ENCODE measurements at regions not wholly inside any gene's neighbourhood (a gene's known extent, or its start where the extent isn't known, plus 50 kb on each side); places are given as distances from the start of the nearest gene placed in this dataset.

DNA sequence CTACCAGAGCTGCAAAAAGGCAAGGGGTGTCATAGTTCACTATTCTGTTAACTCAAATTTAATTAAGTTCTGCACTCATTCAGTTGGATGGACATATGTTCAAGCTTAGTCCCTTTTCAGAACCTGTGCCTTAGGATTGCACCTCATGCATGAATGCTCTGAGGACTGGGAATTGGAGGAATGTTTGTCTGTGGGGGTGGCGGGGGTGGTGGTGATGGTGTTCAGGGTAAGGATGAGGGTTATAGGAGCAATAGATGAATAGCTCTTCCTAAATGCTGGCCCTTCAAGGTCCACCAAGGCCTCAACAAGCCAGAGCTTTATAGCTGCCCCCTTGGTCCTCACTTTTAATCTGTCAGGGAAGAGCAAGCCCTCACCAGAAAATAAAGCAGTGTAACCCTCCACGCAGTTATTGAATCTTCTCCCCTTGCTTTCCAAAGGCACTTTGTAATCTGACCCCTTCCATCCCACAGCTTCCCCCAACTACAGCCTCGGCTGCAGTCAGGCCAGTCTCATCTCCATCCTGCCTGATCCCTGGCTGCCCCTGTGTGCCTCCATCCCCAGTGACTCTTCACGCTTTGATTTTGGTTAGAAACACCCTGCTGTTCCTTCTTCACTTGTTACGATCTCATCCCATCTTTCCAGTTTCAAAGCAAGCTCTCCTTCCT lies 221.6 kb upstream of the LMCD1 start:
- DNase-seq (ENCODE audit: low read depth) = no peak
- TF ChIP-seq CTCF (IDR thresholded peaks at IDR 0.05; ENCODE audit: control insufficient read depth, insufficient read depth, low read depth, low read length, missing control alignments) = no peak
- H3K4me3 ChIP-seq (ENCODE audit: control insufficient read depth, low read depth, low read length) = no peak overlapping the region

- H3K4me3 ChIP-seq (ENCODE audit: control insufficient read depth, low read depth, low read length) = no peak overlapping the region
- TF ChIP-seq CTCF (IDR thresholded peaks at IDR 0.05; ENCODE audit: control insufficient read depth, insufficient read depth, low read depth, low read length, missing control alignments) = no peak
- no peak for DNase-seq (ENCODE audit: low read depth)
Measured at GRCh38 chr3:8282541-8283165, 219.0 kb upstream of the LMCD1 start.

- TF ChIP-seq CTCF (IDR thresholded peaks at IDR 0.05; ENCODE audit: control insufficient read depth, insufficient read depth, low read depth, low read length, missing control alignments) = no peak
- DNase-seq (ENCODE audit: low read depth) = no peak
- H3K4me3 ChIP-seq (ENCODE audit: control insufficient read depth, low read depth, low read length) = no peak overlapping the region
Measured at GRCh38 chr3:8283193-8283592, 218.4 kb upstream of the LMCD1 start.

DNA sequence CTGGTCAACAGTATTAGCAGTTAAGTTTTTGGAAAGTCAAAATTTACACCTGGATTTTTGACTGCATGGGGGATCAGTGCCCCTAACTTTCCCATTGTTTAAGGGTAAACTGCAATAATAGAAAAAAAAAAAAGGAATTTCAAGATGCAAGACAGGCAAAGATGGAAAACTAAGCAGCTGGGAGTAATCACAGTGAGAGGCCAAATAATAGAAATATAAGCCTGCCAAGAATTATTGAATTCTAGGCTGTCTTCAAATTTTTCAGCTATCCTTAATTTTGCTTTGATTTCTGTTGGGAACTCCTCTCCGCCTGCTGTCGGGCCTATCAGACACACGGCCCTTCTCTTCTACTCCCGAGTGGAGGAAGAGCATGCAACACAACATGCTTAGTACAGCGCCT lies 215.5 kb upstream of the LMCD1 start:
- no peak for DNase-seq (ENCODE audit: low read depth)
- no peak overlapping the region for H3K4me3 ChIP-seq (ENCODE audit: control insufficient read depth, low read depth, low read length)
- TF ChIP-seq CTCF (IDR thresholded peaks at IDR 0.05; ENCODE audit: control insufficient read depth, insufficient read depth, low read depth, low read length, missing control alignments) = no peak

GRCh38 chr3:8286749-8287148 lies 214.9 kb upstream of the LMCD1 start:
- no peak overlapping the region for H3K4me3 ChIP-seq (ENCODE audit: control insufficient read depth, low read depth, low read length)
- no peak for DNase-seq (ENCODE audit: low read depth)
- TF ChIP-seq CTCF (IDR thresholded peaks at IDR 0.05; ENCODE audit: control insufficient read depth, insufficient read depth, low read depth, low read length, missing control alignments) = no peak

GRCh38 chr3:8290611-8291010 lies 211.0 kb upstream of the LMCD1 start:
- H3K4me3 ChIP-seq (ENCODE audit: control insufficient read depth, low read depth, low read length) = no peak overlapping the region
- no peak for TF ChIP-seq CTCF (IDR thresholded peaks at IDR 0.05; ENCODE audit: control insufficient read depth, insufficient read depth, low read depth, low read length, missing control alignments)
- DNase-seq (ENCODE audit: low read depth) = no peak
